SK-N-SH (cell line): ENCODE measurements at regions not wholly inside any gene's neighbourhood (a gene's known extent, or its start where the extent isn't known, plus 50 kb on each side); places are given as distances from the start of the nearest gene placed in this dataset.

ENCODE experiments used
- EZH2phosphoT487 ChIP-seq: fragments of 200-600 bp; sonication (generic); IDR thresholded peaks from 2 replicates; pipeline ENCODE4 v1.6.1; 2017; ENCODE audit warnings: low read depth, mixed run types, mild to moderate bottlenecking, antibody characterized with exemption, moderate library complexity, borderline replicate concordance
- FOSL2 ChIP-seq: IDR thresholded peaks from 2 replicates; pipeline ENCODE4 v1.4.0; 2012; ENCODE audit warnings: low read depth, mild to moderate bottlenecking, moderate library complexity, borderline replicate concordance
- GATA2 ChIP-seq: sonication (generic); formaldehyde crosslinking; IDR thresholded peaks from 2 replicates; pipeline ENCODE4 v1.5.0; 2020; ENCODE audit warnings: mild to moderate bottlenecking, missing genetic modification reagents
- NFIC ChIP-seq: IDR thresholded peaks from 2 replicates; pipeline ENCODE4 v1.4.0; 2012; ENCODE audit warnings: borderline replicate concordance
- POLR2AphosphoS5 ChIP-seq: IDR thresholded peaks from 2 replicates; pipeline ENCODE4 v1.6.1; 2012; ENCODE audit warnings: low read depth, low read length
- TAF1 ChIP-seq: IDR thresholded peaks from 2 replicates; pipeline ENCODE4 v1.6.1; 2012; ENCODE audit warnings: low read depth, mild to moderate bottlenecking, low read length, moderate library complexity, borderline replicate concordance
- TCF12 ChIP-seq: IDR thresholded peaks from 2 replicates; pipeline ENCODE4 v1.4.0; 2012
- YY1 ChIP-seq: IDR thresholded peaks from 2 replicates; pipeline ENCODE4 v1.4.0; 2012; ENCODE audit warnings: low read depth, mild to moderate bottlenecking
- TF ChIP-seq, protein P1 (sequence below): fragments of 200-600 bp; sonication (generic); IDR thresholded peaks from 2 replicates; pipeline ENCODE4 v1.6.1; 2017; ENCODE audit warnings: antibody characterized with exemption, mild to moderate bottlenecking, moderate library complexity
- TF ChIP-seq, protein P2 (sequence below): IDR thresholded peaks from 2 replicates; pipeline ENCODE4 v1.6.1; 2012; ENCODE audit warnings: mild to moderate bottlenecking, low read depth, low read length, moderate library complexity
- TF ChIP-seq, protein P3 (sequence below): IDR thresholded peaks from 2 replicates; pipeline ENCODE4 v1.4.0; 2012; ENCODE audit warnings: low read depth

- TF ChIP-seq, protein P1, sequence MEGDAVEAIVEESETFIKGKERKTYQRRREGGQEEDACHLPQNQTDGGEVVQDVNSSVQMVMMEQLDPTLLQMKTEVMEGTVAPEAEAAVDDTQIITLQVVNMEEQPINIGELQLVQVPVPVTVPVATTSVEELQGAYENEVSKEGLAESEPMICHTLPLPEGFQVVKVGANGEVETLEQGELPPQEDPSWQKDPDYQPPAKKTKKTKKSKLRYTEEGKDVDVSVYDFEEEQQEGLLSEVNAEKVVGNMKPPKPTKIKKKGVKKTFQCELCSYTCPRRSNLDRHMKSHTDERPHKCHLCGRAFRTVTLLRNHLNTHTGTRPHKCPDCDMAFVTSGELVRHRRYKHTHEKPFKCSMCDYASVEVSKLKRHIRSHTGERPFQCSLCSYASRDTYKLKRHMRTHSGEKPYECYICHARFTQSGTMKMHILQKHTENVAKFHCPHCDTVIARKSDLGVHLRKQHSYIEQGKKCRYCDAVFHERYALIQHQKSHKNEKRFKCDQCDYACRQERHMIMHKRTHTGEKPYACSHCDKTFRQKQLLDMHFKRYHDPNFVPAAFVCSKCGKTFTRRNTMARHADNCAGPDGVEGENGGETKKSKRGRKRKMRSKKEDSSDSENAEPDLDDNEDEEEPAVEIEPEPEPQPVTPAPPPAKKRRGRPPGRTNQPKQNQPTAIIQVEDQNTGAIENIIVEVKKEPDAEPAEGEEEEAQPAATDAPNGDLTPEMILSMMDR: no peak
- TF ChIP-seq NFIC (no peak), EZH2phosphoT487 (no peak), GATA2 (CRISPR knock-in tag) (no peak), FOSL2 (no peak), TAF1 (no peak), POLR2AphosphoS5 (no peak), TCF12 (no peak), YY1 (no peak)
- TF ChIP-seq, protein P2, sequence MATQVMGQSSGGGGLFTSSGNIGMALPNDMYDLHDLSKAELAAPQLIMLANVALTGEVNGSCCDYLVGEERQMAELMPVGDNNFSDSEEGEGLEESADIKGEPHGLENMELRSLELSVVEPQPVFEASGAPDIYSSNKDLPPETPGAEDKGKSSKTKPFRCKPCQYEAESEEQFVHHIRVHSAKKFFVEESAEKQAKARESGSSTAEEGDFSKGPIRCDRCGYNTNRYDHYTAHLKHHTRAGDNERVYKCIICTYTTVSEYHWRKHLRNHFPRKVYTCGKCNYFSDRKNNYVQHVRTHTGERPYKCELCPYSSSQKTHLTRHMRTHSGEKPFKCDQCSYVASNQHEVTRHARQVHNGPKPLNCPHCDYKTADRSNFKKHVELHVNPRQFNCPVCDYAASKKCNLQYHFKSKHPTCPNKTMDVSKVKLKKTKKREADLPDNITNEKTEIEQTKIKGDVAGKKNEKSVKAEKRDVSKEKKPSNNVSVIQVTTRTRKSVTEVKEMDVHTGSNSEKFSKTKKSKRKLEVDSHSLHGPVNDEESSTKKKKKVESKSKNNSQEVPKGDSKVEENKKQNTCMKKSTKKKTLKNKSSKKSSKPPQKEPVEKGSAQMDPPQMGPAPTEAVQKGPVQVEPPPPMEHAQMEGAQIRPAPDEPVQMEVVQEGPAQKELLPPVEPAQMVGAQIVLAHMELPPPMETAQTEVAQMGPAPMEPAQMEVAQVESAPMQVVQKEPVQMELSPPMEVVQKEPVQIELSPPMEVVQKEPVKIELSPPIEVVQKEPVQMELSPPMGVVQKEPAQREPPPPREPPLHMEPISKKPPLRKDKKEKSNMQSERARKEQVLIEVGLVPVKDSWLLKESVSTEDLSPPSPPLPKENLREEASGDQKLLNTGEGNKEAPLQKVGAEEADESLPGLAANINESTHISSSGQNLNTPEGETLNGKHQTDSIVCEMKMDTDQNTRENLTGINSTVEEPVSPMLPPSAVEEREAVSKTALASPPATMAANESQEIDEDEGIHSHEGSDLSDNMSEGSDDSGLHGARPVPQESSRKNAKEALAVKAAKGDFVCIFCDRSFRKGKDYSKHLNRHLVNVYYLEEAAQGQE: no peak
- TF ChIP-seq, protein P3, sequence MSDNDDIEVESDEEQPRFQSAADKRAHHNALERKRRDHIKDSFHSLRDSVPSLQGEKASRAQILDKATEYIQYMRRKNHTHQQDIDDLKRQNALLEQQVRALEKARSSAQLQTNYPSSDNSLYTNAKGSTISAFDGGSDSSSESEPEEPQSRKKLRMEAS: no peak
Measured at GRCh38 chr3:5466065-5466464, 278.6 kb downstream of the EDEM1 start.
